HG03439 (cell line): ENCODE measurements at regions not wholly inside any gene's neighbourhood (a gene's known extent, or its start where the extent isn't known, plus 50 kb on each side); places are given as distances from the start of the nearest gene placed in this dataset.

Source experiments
- ATAC-seq: cut with Tn5 transposase; IDR thresholded peaks from one replicate; pipeline ENCODE4 v1.9.1; 2021; ENCODE audit warnings: mild to moderate bottlenecking, moderate library complexity; ENCODE audit not compliant: unreplicated experiment

DNA sequence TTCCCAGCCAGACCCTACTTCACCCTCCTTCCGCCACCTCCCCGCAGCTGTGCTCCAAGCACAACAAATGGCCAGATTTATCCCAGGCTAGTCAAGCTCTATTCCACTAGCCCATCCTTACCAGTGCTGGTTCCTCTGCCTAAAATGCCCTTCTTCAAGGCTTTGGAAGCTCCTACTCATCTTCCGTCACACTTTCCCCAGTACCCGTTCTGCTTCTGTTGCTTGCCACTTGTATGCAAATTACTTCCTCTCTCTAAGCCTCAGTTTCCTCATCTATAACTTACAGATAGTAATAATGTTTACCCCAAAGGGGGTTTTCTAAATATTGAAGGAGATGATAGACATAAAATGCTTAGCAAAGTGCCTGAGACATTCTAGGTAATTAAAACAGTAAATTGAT is 193.1 kb downstream of the MAFB start:
- ATAC-seq, result no peak

DNA sequence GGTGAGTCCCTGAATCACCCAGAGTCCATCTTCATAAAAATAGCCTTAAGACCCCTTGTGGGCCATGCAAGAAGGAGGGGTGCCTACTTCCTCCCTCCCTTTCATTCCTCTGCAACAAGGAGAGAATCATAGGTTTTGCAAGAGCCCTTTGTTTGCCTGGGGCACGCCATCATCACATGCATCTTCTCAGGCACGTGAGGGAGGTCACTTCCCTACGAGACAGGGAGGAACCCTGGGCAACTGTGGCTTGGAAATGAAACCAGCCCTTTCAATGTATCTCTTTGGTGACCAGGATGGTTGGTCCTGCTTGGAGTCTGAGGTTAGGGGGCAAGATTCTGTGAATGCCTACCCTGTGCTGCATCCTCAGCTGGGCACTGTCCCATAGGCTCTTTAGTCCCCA is 194.8 kb downstream of the MAFB start:
- no peak for ATAC-seq

DNA sequence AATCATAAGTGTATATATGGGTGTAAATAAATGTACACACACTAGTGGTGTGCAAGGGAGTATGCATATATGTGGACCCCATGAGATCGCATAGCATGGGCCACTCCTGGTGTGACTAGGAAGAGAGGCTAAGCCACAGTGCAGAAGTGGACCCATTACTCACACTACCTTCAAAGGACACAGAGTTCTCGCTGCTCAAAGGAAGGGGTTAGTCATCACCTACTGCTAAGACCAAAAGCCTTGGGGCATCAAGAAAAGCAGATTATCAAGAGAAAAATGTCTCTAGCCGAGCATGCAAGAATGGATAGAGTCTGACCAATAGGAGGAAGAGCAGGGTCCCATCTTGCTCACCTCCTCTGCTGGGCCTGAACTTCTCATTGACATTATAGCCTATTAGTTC is 195.5 kb downstream of the MAFB start:
- no peak for ATAC-seq

DNA sequence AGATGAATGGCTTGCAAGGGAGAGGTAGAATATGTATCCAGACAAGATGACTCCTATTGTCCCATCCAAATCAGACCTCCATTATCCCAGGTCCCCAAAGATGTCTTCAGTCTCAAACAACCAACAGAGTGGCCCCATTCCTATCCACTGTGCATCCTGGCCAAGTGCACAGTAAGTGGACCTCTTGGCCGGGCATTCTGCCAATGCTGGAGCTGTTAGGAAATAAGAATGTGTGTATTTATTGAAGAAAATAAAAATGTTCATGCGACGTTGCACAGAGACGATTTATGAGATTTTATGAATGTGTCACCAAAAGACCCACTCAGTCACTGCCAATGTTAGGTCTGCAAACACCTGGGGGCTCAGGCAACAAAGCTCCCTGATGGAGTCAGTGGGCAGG is 196.0 kb downstream of the MAFB start:
- no peak for ATAC-seq

DNA sequence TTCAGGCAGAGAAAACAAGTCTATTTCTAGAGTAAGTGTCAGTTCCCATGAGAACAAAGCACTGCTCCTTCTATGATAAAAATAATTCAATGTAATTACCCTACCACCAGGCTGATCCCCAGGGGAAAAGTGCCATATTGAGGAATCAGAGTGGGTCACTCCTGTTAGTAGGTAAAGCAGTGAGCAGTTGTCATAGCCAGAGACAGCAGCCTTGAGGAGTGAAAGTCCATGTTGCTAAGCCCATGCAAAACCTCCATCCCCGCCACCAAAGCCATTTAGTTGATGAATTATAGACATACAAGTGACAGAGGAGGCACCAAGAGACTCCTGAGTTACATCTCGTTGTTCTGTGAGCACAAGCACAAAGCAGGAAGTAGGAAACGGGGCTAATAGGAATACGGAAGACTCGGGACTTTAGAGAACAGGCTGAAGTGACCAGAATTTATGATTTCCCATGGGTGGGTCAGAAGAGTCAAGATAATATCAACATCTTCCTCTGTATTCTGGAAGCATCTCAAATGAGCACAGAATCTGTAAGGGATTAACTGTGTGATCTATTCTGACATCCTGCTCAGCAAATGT is 197.9 kb downstream of the MAFB start:
- ATAC-seq, result no peak

DNA sequence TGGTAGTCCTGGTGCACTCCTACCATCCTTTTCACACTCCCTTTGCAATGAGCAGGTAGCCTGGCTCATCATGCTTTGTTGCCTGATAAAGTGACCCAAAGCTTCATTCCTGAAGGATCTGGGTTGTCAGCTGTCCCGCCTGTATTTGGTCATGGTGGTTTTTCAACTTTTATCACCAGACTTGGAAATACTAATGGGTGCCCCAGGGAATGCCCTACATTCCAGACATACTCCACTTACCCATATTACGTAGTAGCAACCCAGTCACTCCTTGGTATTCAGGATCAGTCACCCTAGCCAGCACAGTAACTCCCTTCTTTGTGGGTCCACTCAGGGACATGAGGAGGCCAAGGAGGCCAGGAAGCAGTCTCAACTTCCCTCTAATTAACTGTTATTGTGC is 199.2 kb downstream of the MAFB start:
- ATAC-seq, result no peak

DNA sequence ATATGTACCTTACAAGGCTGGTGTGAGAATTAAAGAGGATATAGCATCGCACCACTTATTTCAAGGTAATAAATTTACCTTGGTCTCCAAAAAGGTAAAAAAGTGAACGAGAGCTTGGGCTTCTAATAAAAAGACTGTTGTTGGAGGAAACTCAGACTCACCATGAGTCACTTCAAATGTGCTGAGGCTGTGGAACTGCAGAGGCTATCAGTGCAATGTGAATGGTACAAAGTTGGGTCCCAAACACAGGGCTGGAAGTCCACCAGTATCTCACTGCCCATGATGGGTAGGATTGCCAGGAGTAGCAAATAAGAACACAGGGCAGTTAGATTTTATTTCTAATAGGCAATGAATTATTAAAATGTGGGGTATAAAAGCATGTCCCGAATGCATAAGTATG is 200.6 kb downstream of the MAFB start:
- ATAC-seq, result no peak

DNA sequence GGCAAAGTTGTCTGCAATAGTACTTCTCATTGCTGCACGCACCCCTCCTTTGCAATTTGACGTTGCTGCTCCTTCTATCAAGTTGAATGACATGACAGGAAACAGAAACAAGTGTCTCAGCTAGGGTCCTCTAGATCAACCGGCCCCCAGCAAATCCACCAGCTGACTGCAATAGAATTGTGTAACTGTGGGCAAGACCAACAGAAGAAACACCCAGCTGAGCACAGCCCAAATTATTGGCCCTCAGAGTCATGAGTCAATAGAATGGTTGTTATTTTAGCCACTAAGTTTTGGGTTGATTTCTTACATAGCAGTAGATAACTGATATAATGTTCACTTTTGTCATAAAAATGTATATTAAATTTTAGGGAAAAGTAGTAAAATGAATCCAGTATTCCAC is 202.7 kb downstream of the MAFB start:
- ATAC-seq, result no peak

DNA sequence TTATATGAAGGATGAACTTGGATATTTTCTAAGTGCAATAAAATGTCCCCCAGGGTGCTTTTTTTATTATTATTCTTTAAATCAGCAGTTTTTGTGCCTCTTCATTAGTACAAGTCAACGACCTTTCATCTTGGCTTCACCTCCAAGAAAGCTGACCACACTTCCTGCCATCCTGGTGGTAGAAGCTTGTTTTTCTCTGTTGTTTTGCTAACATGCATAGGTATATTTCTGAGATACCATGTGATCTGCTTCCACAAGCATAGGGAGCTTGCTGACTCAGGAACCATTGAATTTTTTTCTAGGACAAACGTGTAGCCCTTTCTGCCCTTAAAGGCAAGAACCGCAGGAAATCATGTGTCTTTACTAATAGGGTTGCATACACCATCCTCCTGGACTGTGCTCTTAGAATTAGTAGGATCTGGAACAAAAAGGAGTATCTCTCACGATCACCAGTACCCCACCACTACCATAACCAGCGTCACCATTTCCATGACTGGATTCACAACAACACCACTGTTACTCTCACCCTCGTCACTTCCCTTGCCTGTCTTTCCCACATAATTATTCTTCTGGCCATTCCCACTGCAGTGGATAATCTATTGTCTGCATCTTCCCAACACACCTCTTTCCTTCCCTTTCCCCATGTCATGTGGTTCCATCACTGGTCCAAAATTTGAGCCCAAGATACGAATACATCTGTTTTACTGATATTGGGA is 207.1 kb downstream of the MAFB start:
- ATAC-seq, result no peak

DNA sequence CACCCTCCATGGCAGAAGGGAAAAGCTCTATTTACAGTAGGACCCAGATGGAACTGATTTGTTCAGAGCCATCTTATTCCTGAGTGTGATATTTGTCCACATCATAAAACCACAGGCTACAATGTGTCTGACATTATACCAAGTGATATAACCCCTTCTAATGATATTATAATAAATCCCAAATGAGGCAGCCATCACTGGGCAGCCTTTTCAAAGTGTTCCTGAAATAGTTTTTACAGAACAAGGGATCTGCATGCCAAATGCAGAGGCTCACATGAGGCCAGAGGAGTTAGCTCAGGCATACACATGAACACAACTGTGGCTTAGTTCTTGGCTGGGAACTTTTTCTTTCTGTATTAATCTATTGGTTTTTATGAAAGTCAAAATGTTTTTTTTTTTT is 207.7 kb downstream of the MAFB start:
- no peak for ATAC-seq

DNA sequence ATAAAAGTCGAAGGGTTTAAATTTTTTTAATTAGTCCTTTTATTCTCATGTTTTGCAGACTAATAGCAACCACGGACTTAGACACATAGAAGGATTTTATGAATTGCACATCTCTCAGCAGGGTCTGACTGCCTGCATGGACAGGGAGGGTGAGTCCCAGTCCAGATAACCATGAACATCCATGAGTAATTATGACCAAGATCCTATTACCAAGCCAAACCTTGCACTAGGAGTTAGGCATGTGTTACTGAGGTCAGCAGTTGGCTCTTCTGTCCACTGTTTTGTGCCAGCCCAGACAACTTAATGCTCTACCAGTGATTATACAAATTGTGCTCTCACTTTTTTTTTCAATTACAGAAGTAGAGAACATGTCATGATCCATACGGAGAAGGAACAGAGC is 211.2 kb downstream of the MAFB start:
- ATAC-seq, result no peak

DNA sequence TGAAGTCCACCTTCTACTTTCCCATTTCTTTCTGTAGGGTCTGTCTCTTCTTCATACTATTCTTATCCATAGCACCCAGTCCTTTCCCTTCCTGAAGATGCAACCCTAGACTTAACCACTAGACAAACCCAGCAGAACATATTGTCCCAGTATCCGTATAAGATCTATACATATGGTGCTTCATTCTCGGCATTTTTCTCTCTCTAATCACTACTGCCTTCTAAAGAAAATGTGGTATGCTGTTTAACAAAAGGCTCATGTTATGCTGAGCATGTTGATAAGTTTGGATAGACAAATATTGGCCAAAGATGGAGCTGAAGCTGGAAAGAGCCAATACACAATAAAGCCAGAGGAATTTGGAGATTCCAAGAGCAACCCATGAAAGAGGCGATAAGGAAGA is 212.6 kb downstream of the MAFB start:
- ATAC-seq, result no peak

DNA sequence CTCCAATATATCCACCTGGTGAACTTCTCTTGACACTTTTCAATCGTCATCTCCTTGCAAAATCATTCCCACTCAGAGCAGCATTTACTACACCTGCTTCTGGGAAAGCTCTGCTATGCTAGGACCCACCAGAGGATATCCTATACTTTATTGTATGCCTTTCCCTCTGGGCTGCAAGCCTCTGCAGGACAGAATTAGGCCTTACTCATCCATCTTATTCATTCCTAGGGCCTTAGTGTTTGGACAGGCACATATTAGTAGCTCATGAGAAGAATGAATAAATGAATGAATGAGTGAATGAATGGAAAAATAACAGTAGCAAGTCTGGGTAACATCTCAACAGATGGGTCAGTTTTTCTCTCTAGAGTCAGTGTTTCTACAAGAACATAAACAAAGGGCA is 216.1 kb downstream of the MAFB start:
- no peak for ATAC-seq

DNA sequence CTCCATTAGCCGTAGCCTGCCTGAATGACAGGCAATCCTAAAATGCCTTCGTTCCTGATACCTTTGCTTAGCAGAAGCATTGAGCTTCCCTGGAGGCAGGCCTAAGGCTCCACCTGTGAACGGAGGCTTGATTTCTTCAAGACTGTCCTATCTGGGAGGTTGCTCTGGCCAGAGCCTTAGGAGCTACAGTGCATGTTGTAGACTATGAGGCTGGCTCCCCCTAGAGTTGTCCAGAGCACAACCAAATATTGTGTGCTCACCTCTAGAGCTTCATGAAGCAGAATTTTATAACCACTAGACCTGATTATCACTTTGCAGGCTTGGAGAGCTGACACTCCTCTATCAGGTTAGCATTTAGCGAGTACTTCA is 217.8 kb downstream of the MAFB start:
- ATAC-seq, result no peak

DNA sequence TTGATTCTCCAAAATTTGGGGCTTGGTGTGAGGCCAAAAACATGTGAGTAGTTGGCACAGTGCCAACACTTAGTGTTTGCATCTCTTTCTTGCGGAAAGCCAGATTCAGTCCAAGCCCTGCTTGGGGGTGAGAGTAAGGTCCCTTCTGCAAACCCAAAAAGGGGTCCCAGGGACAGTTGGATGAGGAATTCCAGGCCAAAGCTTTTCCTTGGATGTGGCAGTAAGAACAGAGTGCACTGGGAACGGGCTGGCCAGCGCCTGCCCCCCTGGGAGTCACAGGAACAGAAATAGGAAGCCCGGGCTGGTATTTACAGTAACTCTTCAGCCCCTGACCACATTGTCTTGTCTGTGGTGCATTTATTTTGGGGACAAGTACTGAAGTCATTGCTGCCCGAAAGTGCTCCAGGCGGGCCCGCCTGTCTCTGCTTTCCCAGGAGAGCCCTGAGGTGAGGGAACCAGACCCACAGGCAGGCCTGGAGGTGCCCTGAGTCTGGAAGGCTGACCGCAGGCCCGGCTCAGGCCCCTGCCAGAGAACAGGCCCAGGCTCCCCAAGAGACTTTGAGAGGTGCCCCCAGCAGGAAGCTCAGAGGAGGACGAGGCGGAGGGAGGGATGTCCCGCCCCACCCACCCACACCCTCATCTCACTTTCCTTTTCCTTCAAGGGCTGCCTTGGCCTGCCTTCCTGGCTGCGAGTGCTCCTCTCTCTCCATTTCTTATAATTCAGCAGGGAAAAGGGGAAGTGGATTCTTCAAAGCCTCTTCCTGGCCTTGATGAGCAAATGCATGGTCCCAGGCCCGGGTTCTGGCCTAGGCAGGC is 218.4 kb downstream of the MAFB start:
- ATAC-seq, result no peak

DNA sequence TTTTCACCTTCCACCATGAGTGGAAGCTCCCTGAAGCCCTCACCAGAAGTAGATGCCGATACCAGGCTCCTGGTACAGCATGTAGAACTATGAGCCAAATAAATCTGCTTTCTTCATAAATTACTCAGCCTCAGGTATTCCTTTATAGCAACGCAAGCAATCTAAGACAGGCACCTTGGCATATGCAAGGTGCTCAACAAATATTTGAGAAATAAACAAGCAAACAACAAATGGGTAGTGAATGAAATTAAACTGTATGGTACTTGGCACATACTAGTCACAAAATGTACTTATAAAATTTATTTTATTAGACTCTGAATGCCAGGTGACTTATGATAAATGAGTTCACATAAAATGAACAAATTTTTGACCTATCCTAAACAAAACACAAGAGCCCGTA is 220.3 kb downstream of the MAFB start:
- ATAC-seq, result no peak

DNA sequence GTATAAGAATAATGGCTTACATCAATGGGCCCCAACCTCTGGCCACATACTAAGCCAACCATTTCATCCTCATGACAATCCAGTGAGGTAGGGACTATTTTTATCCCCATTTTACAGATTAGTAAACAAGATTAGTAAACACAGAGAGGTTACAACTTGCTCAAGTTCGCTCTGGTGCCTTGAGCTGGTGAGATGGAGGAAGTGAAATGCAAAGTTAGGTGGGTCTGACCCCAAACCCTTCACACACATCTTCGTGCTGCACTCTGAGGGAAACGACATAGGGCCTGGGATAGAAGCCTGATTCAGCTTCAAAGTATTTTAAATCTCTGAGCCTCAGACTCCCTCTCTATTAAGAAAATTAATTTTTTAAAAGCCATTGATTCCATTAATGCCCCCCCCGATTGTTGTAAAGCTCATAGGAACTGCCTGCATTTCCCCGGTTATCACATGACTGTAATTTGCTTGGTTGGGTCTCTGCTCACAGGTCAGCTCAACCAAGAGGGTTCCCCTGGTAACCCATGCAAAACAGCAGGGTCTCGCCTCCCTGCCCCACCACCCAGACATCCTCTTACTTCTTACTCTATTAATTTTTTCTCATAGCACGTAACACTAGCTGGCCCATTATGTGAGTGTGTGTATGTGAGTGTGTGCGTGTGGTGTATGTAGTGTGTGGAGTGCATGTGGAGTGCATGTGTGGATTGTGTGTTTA is 221.2 kb downstream of the MAFB start:
- ATAC-seq, result no peak

DNA sequence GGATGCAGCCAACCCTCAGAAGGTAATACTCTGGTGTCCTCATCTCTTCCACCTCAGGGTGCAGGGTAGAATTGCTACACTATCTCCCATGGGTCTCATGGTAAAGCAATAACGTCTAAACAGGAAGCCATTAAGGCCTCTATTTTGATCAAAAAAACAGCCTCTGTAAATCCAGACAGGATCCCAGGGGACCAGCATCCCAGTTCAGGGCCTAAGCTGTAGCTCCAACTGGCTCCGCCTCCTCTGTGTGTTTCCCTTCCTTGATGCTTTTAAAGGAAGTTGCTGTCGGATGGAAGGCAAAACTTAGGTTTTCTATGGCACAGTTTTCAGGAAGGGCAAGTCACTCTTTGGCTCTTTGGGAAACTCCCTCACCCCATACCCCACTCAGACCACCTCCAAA is 222.0 kb downstream of the MAFB start:
- ATAC-seq, result no peak

DNA sequence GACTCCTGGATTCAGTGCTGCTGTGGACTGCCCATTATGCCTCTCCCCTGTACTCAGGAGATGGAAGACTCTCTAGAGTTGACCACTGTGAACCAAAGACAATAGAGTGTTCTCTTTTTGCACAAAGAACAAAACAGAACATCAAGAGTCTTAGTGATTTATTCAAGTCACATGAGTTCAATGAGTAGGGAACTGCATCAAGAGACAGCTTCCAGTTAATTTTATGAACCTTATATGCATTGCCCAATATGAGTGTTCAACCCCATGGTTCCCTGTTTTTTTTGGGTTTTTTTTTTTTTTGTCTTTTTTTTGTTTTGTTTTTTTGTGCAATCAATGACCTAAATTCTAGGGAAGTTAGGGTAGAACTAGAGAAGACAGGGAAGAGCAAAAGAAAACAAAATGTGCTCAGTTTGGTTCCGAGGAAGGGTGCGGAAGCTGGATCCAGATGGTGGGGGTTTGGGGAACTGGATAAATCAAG is 224.3 kb downstream of the MAFB start:
- no peak for ATAC-seq

DNA sequence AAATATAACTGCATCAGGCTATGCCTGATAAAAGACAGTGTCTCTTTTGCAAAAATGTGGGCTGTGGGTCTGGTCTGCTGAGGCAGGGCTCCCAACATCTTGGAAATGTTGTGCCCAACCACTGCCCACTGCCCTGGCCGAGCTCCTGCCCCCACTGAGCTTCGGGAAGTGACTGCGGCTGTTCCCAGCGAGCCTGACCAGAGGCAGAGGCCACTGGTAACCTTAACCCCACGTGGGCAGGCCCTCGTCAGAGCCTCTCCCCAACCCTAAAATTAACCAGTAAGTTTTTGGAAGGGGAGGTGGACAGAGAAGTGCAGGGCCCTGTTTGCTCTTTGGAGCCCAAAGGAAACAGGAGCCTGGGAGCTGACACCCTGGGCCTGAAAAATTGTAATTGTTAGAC is 225.9 kb downstream of the MAFB start:
- no peak for ATAC-seq

DNA sequence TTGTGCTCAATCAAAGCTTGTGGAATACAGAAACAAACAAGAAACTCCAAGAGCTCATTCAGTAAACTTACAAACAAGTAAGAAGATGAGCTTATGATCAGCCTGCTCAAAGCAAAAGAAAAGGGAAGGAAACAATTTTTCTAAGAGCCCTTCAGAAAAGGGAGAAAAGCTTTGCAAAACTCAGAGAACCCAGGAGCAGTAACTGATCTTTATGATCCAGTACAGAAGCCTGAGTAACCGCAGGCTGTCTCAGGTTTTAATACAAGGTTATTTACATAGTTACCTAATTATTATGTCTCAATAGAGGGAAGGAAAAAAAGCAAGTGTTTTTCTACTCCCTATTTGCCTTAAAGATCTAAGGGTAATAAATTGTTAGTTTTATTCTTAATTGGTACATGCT is 226.5 kb downstream of the MAFB start:
- ATAC-seq, result no peak

DNA sequence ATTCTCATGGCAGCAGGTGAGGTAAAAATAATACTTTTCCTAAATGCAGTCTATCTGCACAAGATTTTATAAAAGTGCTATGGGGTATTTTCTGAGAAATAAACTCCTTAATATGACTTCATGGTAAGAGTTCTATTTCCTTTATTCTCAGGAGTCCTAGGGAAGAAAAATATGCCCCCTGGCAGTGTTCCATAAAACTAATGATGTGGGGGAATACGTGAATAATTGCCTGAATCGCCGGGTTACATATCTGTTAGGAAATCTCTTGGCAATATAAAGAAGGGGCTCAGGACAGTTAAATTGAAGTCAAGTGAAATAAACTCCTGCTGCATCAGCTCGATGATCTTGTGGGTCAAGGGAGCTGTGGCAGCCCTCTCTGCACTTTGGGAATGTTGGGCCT is 229.7 kb downstream of the MAFB start:
- no peak for ATAC-seq
